Astrocyte of the hippocampus (primary cell): ENCODE measurements at regions not wholly inside any gene's neighbourhood (a gene's known extent, or its start where the extent isn't known, plus 50 kb on each side); places are given as distances from the start of the nearest gene placed in this dataset.

Source experiments
- DNase-seq: peaks from one replicate; pipeline ENCODE4 v3.0.0; 2011; ENCODE audit warnings: low read depth, low spot score

DNA sequence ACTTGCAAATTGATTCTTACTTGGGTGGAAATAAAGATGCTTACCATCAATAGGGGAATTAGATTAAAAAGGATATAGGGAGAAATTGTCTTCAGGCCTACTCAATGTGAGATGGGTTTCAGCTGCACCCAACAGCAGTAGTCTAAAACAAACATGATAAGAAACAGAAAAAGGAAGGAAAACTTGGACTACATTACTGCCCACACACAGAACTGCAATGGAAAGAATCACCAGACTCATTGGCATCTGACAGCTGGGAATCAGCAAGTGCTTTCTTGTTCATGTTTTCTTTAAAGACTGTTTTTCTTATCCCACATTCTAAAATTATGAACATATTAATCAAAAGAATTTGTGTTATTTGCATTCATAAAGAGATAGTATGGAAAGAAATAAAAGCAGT, 144.2 kb downstream of the LRIG3 start:
- DNase-seq = no peak

DNA sequence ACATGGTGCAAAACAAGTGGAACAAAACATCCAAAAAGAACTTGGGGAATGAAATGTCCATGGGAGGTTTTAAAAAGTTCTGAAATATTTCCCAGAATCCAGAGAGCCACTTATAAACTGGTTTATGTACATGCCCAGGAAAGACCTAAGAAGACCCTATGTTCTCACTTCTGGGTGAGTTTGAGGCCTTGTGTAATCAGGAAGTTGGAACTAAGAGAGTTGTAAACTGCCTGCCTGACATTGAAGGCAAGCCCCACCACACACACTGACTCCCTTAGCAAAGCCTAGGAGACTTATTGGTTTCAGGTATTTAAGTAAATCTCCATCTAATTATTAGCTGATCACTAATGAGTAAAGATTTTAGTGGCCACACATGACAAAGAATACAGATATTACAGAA, 142.5 kb downstream of the LRIG3 start:
- DNase-seq = no peak

DNA sequence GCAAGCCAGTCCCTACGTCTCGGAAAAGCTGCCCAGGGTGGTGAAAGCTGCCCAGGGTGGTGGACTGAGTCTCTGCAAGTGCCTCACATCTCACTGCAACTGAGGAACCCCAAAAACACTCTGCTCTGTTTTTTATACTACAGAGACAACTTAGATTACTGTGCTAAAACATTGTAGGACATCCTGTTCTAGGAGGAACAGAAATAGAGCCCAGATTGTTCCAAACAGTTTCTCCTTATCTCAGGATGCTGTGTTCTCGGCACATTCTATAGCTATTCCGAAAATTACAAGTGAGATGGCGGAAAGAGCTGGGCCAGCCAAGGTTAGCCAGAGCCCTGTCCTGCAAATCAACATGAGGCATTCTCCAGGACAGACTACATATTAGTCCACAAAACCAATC, 138.7 kb downstream of the LRIG3 start:
- no peak for DNase-seq

DNA sequence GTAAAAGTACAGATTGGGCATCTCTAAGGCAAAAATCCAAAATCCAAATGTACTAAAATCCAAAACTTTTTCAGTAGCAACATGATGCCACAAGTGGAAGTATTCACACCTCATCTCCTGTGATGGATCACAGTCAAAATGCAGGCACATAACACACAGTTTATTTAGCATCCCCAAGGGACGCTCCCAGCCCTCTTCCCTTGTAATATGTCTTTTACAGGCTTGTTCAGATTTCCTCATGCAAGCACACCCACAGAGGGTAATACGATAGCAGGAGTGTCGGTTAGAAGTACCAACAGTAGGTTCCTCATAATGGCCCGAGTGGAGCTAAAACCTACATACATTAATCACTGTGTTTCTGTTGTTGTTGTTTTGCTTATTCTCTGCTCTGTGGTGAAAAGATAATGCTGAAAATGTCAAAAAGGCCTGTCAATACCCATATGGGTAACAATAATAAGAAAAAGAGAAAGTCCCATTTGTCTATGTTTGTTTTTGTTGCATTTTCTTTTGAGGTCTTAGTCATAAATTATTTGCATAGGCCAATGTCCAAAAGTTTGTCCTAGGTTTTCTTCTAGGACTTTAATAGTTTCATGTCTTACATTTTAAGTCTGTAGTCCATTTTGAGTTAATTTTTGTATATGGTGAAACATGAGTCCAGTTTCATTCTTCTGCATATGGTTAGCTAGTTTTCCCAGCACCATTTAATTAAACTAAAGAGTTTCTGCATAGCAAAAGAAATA, 133.1 kb downstream of the LRIG3 start:
- no peak for DNase-seq

DNA sequence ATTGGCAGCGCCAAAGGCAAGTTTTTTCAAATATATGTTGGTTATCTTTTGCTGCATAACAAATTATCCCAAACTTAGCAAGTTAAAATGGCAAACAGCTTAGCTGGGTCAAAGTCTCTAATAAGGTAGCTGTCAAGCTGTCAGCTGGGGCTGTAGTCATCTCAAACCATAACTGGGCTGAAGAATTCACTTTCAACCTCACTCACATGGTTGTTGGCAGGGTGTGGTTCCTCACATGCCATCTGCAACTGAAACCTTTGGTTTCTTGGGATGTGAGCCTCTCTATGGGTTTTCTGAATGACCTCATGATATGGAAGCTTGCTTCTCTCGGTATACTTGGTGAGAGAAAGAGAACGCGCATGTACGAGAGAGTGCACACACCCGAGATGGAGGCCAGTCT, 125.4 kb downstream of the LRIG3 start:
- DNase-seq = no peak

DNA sequence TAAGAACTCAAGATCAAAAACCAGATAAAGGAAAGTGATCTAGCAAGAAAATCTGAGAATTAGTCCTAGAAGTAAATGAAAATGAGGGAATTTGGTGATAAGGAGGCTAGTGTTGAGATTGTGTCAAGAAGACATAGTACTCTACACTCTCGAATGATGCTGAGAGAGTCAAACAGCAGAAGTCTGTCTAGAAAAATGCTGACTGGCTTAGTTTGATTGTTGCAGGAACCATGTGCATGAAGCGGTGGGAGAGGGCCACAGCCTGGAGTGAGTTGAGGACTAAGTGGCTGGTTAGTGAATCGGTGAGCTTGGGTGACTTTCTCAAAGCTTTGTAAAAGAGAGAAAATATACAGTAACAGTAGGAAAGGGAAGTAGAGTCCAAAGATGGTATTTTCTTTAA, 124.5 kb downstream of the LRIG3 start:
- no peak for DNase-seq

DNA sequence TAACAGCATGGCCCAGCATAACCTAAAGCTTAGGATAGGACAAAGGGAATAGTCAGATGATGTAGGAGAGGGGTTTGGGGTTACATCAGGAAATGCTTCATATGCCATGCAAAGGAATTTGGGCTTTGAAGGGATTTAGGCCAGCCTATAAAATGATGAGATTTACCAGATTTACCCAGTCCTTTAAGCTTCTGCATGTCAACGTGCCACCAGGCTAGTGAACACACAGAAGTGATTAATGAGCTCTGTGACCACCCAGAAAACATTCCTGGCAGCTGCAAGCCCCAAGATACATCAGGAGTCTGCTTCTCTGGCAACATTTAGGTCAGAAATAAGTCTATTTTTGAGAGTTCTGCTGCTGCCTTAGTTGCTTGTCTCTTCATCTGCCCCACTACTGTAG, 118.3 kb downstream of the LRIG3 start:
- DNase-seq = peak; percentile 64

DNA sequence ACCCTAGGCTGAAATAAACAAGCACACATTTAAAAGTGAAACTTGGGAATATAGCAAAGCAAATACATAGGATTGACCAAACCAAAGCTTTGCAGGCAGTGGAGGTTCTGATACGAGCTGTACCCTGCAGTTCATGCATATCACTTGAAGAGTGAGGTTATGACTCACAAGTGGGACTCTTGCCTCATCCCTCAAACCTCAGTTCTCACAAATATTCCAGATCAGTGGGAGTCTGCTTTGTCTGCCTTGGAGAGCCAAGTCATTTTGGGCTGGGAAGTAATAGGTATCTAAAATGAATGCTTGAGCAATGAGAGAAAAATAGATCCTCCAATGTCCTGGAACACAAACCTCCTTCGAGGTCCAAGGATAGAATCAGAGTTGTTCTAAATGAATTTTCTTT, 116.4 kb downstream of the LRIG3 start:
- peak; percentile 91 for DNase-seq

DNA sequence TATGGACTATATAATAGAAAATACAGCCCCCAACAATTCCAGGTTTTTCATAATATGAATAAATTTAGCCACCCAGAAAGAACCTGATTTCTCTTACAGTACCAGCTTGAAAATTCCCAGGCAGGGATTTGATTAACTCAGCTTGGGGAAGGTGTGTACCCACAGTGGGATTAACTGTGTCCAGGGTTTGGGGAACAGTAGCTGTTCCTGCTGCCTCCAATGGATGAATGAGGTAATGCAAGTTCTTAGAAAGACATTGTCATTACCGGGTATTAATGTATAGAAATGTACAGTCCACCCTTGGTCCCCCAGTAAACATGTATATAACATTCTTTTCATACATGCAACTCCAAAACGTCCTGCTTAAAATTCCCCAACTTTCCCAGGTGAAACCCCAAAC, 115.6 kb downstream of the LRIG3 start:
- no peak for DNase-seq

DNA sequence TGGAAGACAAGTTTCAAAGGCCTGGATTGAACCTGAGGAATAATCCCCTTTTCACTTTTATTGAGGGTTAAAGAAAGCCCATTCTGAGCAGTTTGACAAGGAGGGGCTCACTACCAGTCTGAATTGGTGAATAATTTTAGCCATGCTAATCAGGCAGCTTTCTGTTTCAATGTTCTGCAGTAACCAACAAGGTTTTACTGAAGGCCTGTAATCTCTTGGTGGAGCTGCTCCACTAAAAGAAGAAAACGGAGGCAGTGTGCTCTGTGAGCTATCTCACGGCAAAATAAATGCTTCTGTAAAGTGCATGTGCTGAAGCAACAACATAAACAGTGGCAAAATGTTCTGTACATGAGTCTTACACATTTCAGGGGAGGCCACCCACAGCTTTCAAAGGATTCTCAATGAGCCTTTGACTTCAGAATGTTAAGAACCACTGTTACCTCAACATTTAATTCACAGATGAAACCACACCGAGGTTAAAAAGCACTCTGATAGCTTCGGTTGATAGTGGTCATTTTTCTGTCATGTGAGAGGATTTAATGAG, 111.2 kb downstream of the LRIG3 start:
- peak; percentile 61 for DNase-seq

DNA sequence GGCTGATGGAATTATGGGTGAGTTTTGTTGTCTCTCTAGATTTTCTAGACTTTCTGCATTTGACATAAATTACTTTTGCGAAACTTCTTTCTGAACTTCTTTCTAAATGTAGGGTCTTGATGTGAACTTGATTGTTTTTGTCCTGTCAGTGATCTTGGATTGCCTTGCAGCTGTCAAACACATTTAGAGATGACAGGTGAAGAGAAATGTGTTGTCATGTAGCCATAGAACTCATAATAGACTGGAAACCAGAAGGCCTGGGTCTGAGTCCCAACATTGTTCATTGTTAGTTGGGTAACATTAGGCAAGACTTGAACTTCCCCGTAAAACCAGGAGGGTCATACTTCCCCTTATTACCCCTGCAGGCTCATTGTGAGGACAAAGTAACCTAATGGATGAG, 109.0 kb downstream of the LRIG3 start:
- no peak for DNase-seq

DNA sequence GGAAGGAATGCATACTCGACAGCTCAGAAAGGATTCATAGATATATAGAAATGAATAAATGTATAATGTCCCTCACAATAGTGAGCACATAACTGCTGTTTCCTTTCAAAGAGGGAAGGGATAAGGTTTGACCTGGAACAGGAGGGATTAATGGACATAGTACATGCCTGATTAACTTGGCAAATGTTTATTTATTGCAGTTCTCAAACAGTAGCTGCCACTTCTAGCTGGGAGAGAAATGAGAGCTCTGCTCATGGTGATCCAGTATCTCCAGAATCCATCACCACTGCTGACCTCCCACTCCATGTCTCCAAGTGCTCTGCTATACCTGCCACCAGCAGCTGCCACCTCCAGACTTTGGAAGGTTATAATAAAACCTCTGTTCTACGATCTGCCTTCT, 108.1 kb downstream of the LRIG3 start:
- no peak for DNase-seq

DNA sequence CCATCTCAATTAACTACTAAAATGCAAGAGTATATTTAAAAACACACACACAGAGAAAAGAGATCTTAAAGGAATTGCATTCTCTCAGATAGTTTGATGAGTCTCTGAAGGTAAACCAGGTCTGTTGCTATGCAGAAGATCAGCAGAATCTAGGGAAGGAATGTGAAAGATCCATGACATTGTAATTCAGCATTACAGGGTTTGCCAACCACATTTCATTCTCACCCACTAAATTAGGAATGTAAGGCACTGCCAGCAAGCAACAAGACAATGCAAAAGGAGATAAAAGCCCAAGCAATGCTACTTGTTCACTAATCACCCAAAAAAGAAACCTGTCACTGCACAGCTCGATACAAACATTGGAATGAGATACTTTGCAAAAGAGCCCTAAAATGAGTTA, 106.3 kb downstream of the LRIG3 start:
- peak; percentile 71 for DNase-seq

DNA sequence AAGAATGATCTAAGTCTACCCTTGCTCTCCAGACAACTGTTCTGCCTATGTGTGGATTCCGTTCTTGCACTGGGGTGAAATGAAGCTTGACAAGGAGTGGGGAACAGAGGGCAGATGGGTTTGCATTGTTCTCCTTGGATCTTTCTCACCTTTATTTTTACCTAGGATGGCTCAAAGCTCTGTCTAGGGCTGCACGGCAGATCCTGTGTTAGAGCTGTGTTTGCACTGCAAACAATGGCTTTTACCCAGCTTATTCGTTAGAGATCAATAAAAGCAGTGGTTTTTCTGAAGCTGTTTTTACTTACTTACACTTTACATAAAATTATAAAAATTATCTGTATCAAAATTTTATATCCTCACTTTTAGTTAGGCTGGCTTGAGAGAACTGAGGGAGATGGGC, 105.1 kb downstream of the LRIG3 start:
- DNase-seq = no peak

DNA sequence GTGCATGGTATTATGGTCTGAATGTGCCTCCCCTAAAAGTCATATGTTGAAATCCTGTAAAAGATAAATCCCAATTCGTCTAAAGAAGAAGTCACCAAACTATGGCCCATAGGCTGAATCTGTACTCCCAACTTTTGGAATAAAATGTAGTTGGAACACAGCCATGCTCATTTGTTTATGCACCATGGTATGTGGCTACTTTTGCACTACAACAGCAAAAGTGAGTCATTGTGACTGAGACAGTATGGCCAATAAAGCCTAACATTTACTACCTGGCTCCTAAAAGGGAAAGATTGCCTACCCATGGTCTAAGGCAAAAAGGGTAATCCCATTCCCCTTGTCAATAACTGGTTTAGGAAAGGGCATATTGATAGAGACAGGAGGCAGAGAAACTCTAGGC, 101.8 kb downstream of the LRIG3 start:
- DNase-seq = no peak

DNA sequence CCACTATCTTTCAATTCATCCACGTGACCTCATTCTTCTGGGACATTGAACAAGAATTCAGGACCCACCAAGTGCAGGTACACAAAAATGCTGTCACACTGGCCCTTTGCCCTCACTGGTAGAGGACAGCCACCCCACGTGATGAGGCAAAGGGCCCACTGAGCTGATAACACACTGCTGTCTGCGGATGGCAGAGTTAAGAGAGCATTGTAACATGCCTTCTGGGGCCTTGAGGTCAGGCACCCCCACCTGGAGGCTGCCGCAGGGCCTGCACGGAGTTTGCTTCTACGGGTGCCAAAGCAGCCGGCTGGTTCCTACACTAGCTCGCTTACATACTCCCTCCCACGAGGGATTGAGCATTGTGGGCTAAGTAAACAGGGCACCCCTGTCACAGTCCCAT, 101.0 kb downstream of the LRIG3 start:
- no peak for DNase-seq

DNA sequence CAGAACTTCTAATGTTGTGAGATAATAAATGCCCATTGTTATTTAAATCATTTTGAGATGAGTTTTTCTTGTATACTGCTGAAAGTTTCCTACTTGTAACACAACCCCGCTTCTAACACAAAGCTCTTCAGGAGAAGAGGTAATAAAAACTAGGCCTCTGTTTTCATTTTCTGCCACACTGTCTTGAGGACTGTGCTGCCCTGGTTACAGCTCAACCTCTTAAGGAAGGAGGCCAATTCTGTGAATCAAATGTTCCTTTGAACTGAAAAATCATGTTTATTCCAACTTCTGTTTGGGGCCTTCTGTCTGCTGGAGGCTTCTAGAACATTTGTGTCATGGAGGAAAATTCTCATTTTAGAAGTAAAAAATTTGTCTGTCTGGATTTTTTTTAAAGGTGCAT, 100.3 kb downstream of the LRIG3 start:
- peak; percentile 33 for DNase-seq
